GM23338 (cell line): ENCODE measurements at regions not wholly inside any gene's neighbourhood (a gene's known extent, or its start where the extent isn't known, plus 50 kb on each side); places are given as distances from the start of the nearest gene placed in this dataset.

ENCODE experiments used
- ATAC-seq: fragments of 200-7000 bp; cut with Tn5 transposase; 3 replicates; pipeline ENCODE4 v1.9.1; 2020
- DNase-seq: peaks from one replicate; pipeline ENCODE4 v3.0.0-alpha.2; 2015; ENCODE audit warnings: low spot score
- H2AFZ ChIP-seq: fragments of 200-600 bp; sonication (generic); 2 replicates; pipeline ENCODE4 v1.8.0; 2016; ENCODE audit warnings: antibody characterized with exemption, mild to moderate bottlenecking, moderate library complexity
- H3F3A ChIP-seq: fragments of 200-600 bp; sonication (generic); replicated peaks from 2 replicates; pipeline ENCODE4 v1.8.0; 2017; ENCODE audit warnings: antibody characterized with exemption, mixed run types, low read depth
- H3K27ac ChIP-seq: fragments of 200-600 bp; sonication (generic); 2 replicates; pipeline ENCODE4 v1.6.1; 2016; ENCODE audit warnings: low read depth
- H3K27me3 ChIP-seq: fragments of 200-600 bp; sonication (generic); 2 replicates; pipeline ENCODE4 v1.8.0; 2016; ENCODE audit warnings: mild to moderate bottlenecking, mixed run types, moderate library complexity; ENCODE audit not compliant: insufficient read depth
- H3K36me3 ChIP-seq: fragments of 200-600 bp; sonication (generic); 2 replicates; pipeline ENCODE4 v1.8.0; 2016; ENCODE audit warnings: mild to moderate bottlenecking; ENCODE audit not compliant: insufficient read depth
- H3K4me1 ChIP-seq: fragments of 200-600 bp; sonication (generic); 2 replicates; pipeline ENCODE4 v1.8.0; 2016; ENCODE audit warnings: mild to moderate bottlenecking, moderate library complexity; ENCODE audit not compliant: insufficient read depth
- H3K4me2 ChIP-seq: fragments of 200-600 bp; sonication (generic); 2 replicates; pipeline ENCODE4 v1.7.1; 2017; ENCODE audit warnings: mixed run types
- H3K4me3 ChIP-seq: fragments of 200-600 bp; sonication (generic); 2 replicates; pipeline ENCODE4 v1.6.1; 2016; ENCODE audit warnings: mixed run types
- H3K79me2 ChIP-seq: fragments of 200-600 bp; sonication (generic); replicated peaks from 2 replicates; pipeline ENCODE4 v1.8.0; 2017; ENCODE audit warnings: mild to moderate bottlenecking; ENCODE audit not compliant: insufficient read depth
- H3K9me2 ChIP-seq: fragments of 200-600 bp; sonication (generic); 2 replicates; pipeline ENCODE4 v1.8.0; 2017; ENCODE audit not compliant: insufficient read depth
- H4K20me1 ChIP-seq: fragments of 200-600 bp; sonication (generic); replicated peaks from 2 replicates; pipeline ENCODE4 v1.8.0; 2017; ENCODE audit warnings: mild to moderate bottlenecking; ENCODE audit not compliant: insufficient read depth
- H3K27ac Mint-ChIP-seq: 2 replicates; pipeline ENCODE4 v1.8.0; 2020; ENCODE audit warnings: inconsistent platforms, mild to moderate bottlenecking, moderate library complexity, mixed read lengths
- H3K27me3 Mint-ChIP-seq: 3 replicates; pipeline ENCODE4 v1.8.0; 2022; ENCODE audit warnings: low read depth, mild to moderate bottlenecking, moderate library complexity, mixed read lengths, inconsistent platforms; ENCODE audit not compliant: insufficient read depth, poor library complexity
- H3K36me3 Mint-ChIP-seq: 3 replicates; pipeline ENCODE4 v1.8.0; 2021; ENCODE audit warnings: low read depth, mild to moderate bottlenecking, inconsistent platforms, moderate library complexity, mixed read lengths
- H3K4me1 Mint-ChIP-seq: 3 replicates; pipeline ENCODE4 v1.8.0; 2020; ENCODE audit warnings: mild to moderate bottlenecking, inconsistent platforms, mixed read lengths
- H3K4me3 Mint-ChIP-seq: 3 replicates; pipeline ENCODE4 v1.8.0; 2021; ENCODE audit warnings: moderate library complexity, mild to moderate bottlenecking, inconsistent platforms, mixed read lengths
- H3K9me3 Mint-ChIP-seq: 3 replicates; pipeline ENCODE4 v1.8.0; 2020; ENCODE audit warnings: moderate library complexity, mild to moderate bottlenecking, inconsistent platforms, mixed read lengths
- CREB1 ChIP-seq: fragments of 250-450 bp; sonication (Bioruptor Pico); IDR thresholded peaks from 2 replicates; pipeline ENCODE4 v1.5.0; 2020; ENCODE audit warnings: low read depth, mild to moderate bottlenecking, moderate library complexity
- EZH2 ChIP-seq: fragments of 200-600 bp; sonication (generic); IDR thresholded peaks from one replicate; pipeline ENCODE4 v1.8.0; 2017; ENCODE audit warnings: antibody characterized with exemption, mild to moderate bottlenecking, low read depth; ENCODE audit not compliant: unreplicated experiment
- EZH2phosphoT487 ChIP-seq: fragments of 200-600 bp; sonication (generic); IDR thresholded peaks from one replicate; pipeline ENCODE4 v1.8.1; 2018; ENCODE audit warnings: antibody characterized with exemption; ENCODE audit not compliant: unreplicated experiment
- JUNB ChIP-seq: IDR thresholded peaks from one replicate; pipeline ENCODE4 v1.6.1; 2016; ENCODE audit warnings: antibody characterized with exemption; ENCODE audit not compliant: unreplicated experiment
- NANOG ChIP-seq: IDR thresholded peaks from 2 replicates; pipeline ENCODE4 v1.6.1; 2016; ENCODE audit warnings: antibody characterized with exemption, borderline replicate concordance
- POLR2AphosphoS5 ChIP-seq: IDR thresholded peaks from 2 replicates; pipeline ENCODE4 v1.6.1; 2016; ENCODE audit warnings: antibody characterized with exemption, low read depth
- REST ChIP-seq: IDR thresholded peaks from one replicate; pipeline ENCODE4 v1.6.1; 2018; ENCODE audit warnings: antibody characterized with exemption; ENCODE audit not compliant: unreplicated experiment
- ZNF114 ChIP-seq: fragments of 250-450 bp; sonication (Bioruptor Pico); IDR thresholded peaks from 2 replicates; pipeline ENCODE4 v1.5.0; 2020; ENCODE audit warnings: mild to moderate bottlenecking, moderate library complexity
- TF ChIP-seq, protein P1 (sequence below): IDR thresholded peaks from 2 replicates; pipeline ENCODE4 v1.6.1; 2016; ENCODE audit warnings: antibody characterized with exemption
- TF ChIP-seq, protein P2 (sequence below), 2 experiments: fragments of 200-600 bp in 1 of 2; sonication (generic) in 1 of 2; conservative IDR thresholded peaks; 2 replicates each; pipeline versions ENCODE4 v1.5.1 to v1.6.1; 2016 to 2017; ENCODE audit warnings: antibody characterized with exemption in 2 of 2, low read depth in 2 of 2, mild to moderate bottlenecking in 2 of 2, moderate library complexity in 1 of 2

DNA sequence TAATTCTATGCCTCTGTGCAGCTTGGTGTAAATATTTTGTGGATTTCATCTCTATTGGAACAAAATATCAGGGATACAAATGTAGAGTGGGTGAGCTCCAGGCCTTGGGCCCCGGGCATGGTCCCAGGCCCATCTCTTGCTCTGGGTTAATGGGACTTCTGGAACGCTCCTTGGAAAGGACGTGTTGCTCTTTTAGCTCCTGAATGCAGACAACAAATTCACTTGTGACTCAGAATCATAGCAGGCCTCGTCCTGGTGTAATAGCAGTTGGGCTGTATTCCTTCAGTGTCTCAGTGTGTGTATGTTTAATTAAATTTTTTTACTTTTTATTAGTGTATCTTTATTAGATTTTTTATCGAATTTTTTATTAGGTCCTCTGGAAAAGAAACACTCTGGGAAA lies 266.7 kb upstream of the C2CD4B start:
- H3K4me2 ChIP-seq: no peak overlapping the region
- H3K36me3 Mint-ChIP-seq: no peaks in the 10 kb centered on the region
- no peaks in the 10 kb centered on the region for H3K27me3 Mint-ChIP-seq
- no peaks in the 10 kb centered on the region; the same call in 1 of the 2 replicates for H4K20me1 ChIP-seq
- H3K4me3 ChIP-seq: no peak overlapping the region
- peaks cover 13% of the 10 kb centered on the region; the same call in 1 of the 2 replicates for H3K79me2 ChIP-seq
- no peak for TF ChIP-seq ZNF114 (CRISPR knock-in tag)
- no peaks in the 10 kb centered on the region for H3K9me3 Mint-ChIP-seq
- ATAC-seq (no peak), DNase-seq (no peak)
- no peaks in the 10 kb centered on the region for H3K27me3 ChIP-seq
- peaks cover 2% of the 10 kb centered on the region; the same call in 1 of the 2 replicates for H3K4me1 ChIP-seq
- no peaks in the 10 kb centered on the region for H3F3A ChIP-seq
- no peak overlapping the region for H3K27ac Mint-ChIP-seq
- no peak overlapping the region for H2AFZ ChIP-seq
- H3K36me3 ChIP-seq: no peaks in the 10 kb centered on the region
- no peak overlapping the region for H3K4me3 Mint-ChIP-seq
- no peak overlapping the region for H3K27ac ChIP-seq
- peaks cover 5% of the 10 kb centered on the region for H3K4me1 Mint-ChIP-seq
- H3K9me2 ChIP-seq: no peaks in the 10 kb centered on the region

GRCh38 chr15:62432702-62433398 lies 267.8 kb upstream of the C2CD4B start:
- Histone ChIP-seq H3K9me2 (no peaks in the 10 kb centered on the region), H3K4me2 (no peak overlapping the region), H2AFZ (no peak overlapping the region), H3K4me1 (no peaks in the 10 kb centered on the region), H3K27me3 (no peaks in the 10 kb centered on the region), H3F3A (no peaks in the 10 kb centered on the region), H3K36me3 (no peaks in the 10 kb centered on the region), H3K27ac (no peak overlapping the region), H3K79me2 (peaks cover 19% of the 10 kb centered on the region; the same call in 1 of the 2 replicates), H4K20me1 (no peaks in the 10 kb centered on the region; the same call in 1 of the 2 replicates), H3K4me3 (no peak overlapping the region)
- Mint-ChIP-seq H3K27me3 (no peaks in the 10 kb centered on the region), H3K4me3 (no peak overlapping the region), H3K27ac (no peak overlapping the region), H3K9me3 (no peaks in the 10 kb centered on the region), H3K36me3 (no peaks in the 10 kb centered on the region), H3K4me1 (peaks cover 2% of the 10 kb centered on the region; the same call in 1 of the 3 replicates)
- DNase-seq: no peak
- no peak for ATAC-seq
- TF ChIP-seq, protein P1, sequence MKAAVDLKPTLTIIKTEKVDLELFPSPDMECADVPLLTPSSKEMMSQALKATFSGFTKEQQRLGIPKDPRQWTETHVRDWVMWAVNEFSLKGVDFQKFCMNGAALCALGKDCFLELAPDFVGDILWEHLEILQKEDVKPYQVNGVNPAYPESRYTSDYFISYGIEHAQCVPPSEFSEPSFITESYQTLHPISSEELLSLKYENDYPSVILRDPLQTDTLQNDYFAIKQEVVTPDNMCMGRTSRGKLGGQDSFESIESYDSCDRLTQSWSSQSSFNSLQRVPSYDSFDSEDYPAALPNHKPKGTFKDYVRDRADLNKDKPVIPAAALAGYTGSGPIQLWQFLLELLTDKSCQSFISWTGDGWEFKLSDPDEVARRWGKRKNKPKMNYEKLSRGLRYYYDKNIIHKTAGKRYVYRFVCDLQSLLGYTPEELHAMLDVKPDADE: no peak
- TF ChIP-seq POLR2AphosphoS5: no peak
- TF ChIP-seq EZH2phosphoT487: no peak
- TF ChIP-seq CREB1 (CRISPR knock-in tag): no peak
- no peak for TF ChIP-seq ZNF114 (CRISPR knock-in tag)
- TF ChIP-seq EZH2: no peak
- TF ChIP-seq, protein P2, sequence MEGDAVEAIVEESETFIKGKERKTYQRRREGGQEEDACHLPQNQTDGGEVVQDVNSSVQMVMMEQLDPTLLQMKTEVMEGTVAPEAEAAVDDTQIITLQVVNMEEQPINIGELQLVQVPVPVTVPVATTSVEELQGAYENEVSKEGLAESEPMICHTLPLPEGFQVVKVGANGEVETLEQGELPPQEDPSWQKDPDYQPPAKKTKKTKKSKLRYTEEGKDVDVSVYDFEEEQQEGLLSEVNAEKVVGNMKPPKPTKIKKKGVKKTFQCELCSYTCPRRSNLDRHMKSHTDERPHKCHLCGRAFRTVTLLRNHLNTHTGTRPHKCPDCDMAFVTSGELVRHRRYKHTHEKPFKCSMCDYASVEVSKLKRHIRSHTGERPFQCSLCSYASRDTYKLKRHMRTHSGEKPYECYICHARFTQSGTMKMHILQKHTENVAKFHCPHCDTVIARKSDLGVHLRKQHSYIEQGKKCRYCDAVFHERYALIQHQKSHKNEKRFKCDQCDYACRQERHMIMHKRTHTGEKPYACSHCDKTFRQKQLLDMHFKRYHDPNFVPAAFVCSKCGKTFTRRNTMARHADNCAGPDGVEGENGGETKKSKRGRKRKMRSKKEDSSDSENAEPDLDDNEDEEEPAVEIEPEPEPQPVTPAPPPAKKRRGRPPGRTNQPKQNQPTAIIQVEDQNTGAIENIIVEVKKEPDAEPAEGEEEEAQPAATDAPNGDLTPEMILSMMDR (conservative IDR thresholded peaks at IDR 0.05; ENCODE audit: low read depth in 2 of 2): no peak
- TF ChIP-seq JUNB: no peak
- no peak for TF ChIP-seq REST
- TF ChIP-seq NANOG: no peak
